ENCODE measurements at regions not wholly inside any gene's neighbourhood (a gene's known extent, or its start where the extent isn't known, plus 50 kb on each side); places are given as distances from the start of the nearest gene placed in this dataset.

GRCh38 chr4:123996718-123997510 lies 600.3 kb downstream of the SPRY1 start:
- no peaks in the 10 kb centered on the region for H3K27me3 ChIP-seq (ENCODE audit: control insufficient read depth, extremely low read depth, insufficient read depth, low read length)
- H3K4me1 ChIP-seq (ENCODE audit: control insufficient read depth, extremely low read depth, insufficient read depth, low read length): peaks cover 3% of the 10 kb centered on the region
- H3K27ac ChIP-seq (ENCODE audit: control insufficient read depth, insufficient read depth, low read length): no peak overlapping the region
- TF ChIP-seq CTCF (optimal IDR thresholded peaks at IDR 0.05 in 1 of 3, IDR thresholded peaks at IDR 0.05 in 1 of 3, conservative IDR thresholded peaks at IDR 0.05 in 1 of 3; ENCODE audit: extremely low read depth in 1 of 3, insufficient read depth in 2 of 3, low read length in 3 of 3): no peak
- TF ChIP-seq EZH2 (IDR thresholded peaks at IDR 0.05; ENCODE audit: low read length): no peak
- H2AFZ ChIP-seq (ENCODE audit: control insufficient read depth, low read length): no peak overlapping the region
- no peak overlapping the region for H3K4me3 ChIP-seq (ENCODE audit: control insufficient read depth in 2 of 3, extremely low read depth in 1 of 3, insufficient read depth in 2 of 3, low read depth in 1 of 3, low read length in 3 of 3)
- H4K20me1 ChIP-seq (ENCODE audit: control insufficient read depth, extremely low read depth, insufficient read depth, low read length): no peaks in the 10 kb centered on the region
- H3K9ac ChIP-seq (ENCODE audit: control insufficient read depth, extremely low read depth, insufficient read depth, low read length): no peak overlapping the region
- H3K36me3 ChIP-seq (ENCODE audit: control insufficient read depth in 2 of 2, extremely low read depth in 1 of 2, insufficient read depth in 2 of 2, low read length in 2 of 2): no peaks in the 10 kb centered on the region
- H3K9me1 ChIP-seq (ENCODE audit: control insufficient read depth, extremely low read depth, insufficient read depth, low read length): no peaks in the 10 kb centered on the region
- dilution Hi-C loops (cut with MboI; ENCODE audit: extremely low pct_ligation_motif_present, low sequenced_read_pairs): no loop called here
- no peak for FAIRE-seq
- no peak overlapping the region for H3K4me2 ChIP-seq (ENCODE audit: control insufficient read depth, extremely low read depth, insufficient read depth, low read depth, low read length)
- H3K79me2 ChIP-seq (ENCODE audit: control insufficient read depth, insufficient read depth, low read length): no peaks in the 10 kb centered on the region
- no peaks in the 10 kb centered on the region for H3K9me3 ChIP-seq (ENCODE audit: control insufficient read depth, low read depth, low read length)
- DNase-seq (ENCODE audit: low read depth, low spot score): no peak

- FAIRE-seq: no peak
- H3K9ac ChIP-seq (ENCODE audit: control insufficient read depth, extremely low read depth, insufficient read depth, low read length): no peak overlapping the region
- no peak overlapping the region for H2AFZ ChIP-seq (ENCODE audit: control insufficient read depth, low read length)
- no peaks in the 10 kb centered on the region for H3K9me3 ChIP-seq (ENCODE audit: control insufficient read depth, low read depth, low read length)
- dilution Hi-C loops (cut with MboI; ENCODE audit: extremely low pct_ligation_motif_present, low sequenced_read_pairs): no loop called here
- H3K27ac ChIP-seq (ENCODE audit: control insufficient read depth, insufficient read depth, low read length): no peak overlapping the region
- H3K36me3 ChIP-seq (ENCODE audit: control insufficient read depth in 2 of 2, extremely low read depth in 1 of 2, insufficient read depth in 2 of 2, low read length in 2 of 2): no peaks in the 10 kb centered on the region
- H4K20me1 ChIP-seq (ENCODE audit: control insufficient read depth, extremely low read depth, insufficient read depth, low read length): no peaks in the 10 kb centered on the region
- H3K79me2 ChIP-seq (ENCODE audit: control insufficient read depth, insufficient read depth, low read length): no peaks in the 10 kb centered on the region
- H3K4me1 ChIP-seq (ENCODE audit: control insufficient read depth, extremely low read depth, insufficient read depth, low read length): peaks cover 3% of the 10 kb centered on the region
- no peaks in the 10 kb centered on the region for H3K9me1 ChIP-seq (ENCODE audit: control insufficient read depth, extremely low read depth, insufficient read depth, low read length)
- no peak overlapping the region for H3K4me3 ChIP-seq (ENCODE audit: control insufficient read depth in 2 of 3, extremely low read depth in 1 of 3, insufficient read depth in 2 of 3, low read depth in 1 of 3, low read length in 3 of 3)
- TF ChIP-seq CTCF (optimal IDR thresholded peaks at IDR 0.05 in 1 of 3, IDR thresholded peaks at IDR 0.05 in 1 of 3, conservative IDR thresholded peaks at IDR 0.05 in 1 of 3; ENCODE audit: extremely low read depth in 1 of 3, insufficient read depth in 2 of 3, low read length in 3 of 3) (no peak), EZH2 (IDR thresholded peaks at IDR 0.05; ENCODE audit: low read length) (no peak)
- no peak overlapping the region for H3K4me2 ChIP-seq (ENCODE audit: control insufficient read depth, extremely low read depth, insufficient read depth, low read depth, low read length)
- no peaks in the 10 kb centered on the region for H3K27me3 ChIP-seq (ENCODE audit: control insufficient read depth, extremely low read depth, insufficient read depth, low read length)
- DNase-seq (ENCODE audit: low read depth, low spot score): no peak
These were observed 601.3 kb downstream of the SPRY1 start for GRCh38 chr4:123997776-123998449.
